ENCODE measurements at regions not wholly inside any gene's neighbourhood (a gene's known extent, or its start where the extent isn't known, plus 50 kb on each side); places are given as distances from the start of the nearest gene placed in this dataset.

DNA sequence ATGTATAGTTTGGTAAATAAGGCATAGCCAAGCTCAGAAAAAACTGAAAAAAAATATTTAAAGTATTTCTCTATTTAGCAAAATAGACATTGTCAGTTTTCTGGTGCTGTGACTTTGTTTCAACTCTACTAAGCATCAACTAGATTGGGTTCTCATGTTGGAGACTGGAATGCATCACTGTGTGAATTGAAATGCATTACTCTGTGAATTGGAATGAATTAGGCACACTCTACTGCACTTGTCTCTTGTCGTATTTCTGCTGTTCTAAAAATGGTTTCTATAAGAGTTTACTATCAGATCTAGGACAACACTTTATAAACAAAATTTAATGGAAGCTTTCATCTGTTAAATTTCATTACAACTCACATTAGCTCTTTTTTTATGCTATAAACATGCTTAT lies 1772.2 kb downstream of the MAT2B start:
- no peak overlapping the region for H3K27ac ChIP-seq
- H3K4me1 ChIP-seq, result no peaks in the 10 kb centered on the region
- H3K4me3 ChIP-seq, result no peak overlapping the region
- H3K27me3 ChIP-seq, result no peaks in the 10 kb centered on the region
- intact Hi-C loops (cut with DNase I), result no loop called here
- no peaks in the 10 kb centered on the region for H3K36me3 ChIP-seq
- TF ChIP-seq, protein P1, sequence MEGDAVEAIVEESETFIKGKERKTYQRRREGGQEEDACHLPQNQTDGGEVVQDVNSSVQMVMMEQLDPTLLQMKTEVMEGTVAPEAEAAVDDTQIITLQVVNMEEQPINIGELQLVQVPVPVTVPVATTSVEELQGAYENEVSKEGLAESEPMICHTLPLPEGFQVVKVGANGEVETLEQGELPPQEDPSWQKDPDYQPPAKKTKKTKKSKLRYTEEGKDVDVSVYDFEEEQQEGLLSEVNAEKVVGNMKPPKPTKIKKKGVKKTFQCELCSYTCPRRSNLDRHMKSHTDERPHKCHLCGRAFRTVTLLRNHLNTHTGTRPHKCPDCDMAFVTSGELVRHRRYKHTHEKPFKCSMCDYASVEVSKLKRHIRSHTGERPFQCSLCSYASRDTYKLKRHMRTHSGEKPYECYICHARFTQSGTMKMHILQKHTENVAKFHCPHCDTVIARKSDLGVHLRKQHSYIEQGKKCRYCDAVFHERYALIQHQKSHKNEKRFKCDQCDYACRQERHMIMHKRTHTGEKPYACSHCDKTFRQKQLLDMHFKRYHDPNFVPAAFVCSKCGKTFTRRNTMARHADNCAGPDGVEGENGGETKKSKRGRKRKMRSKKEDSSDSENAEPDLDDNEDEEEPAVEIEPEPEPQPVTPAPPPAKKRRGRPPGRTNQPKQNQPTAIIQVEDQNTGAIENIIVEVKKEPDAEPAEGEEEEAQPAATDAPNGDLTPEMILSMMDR (IDR thresholded peaks at IDR 0.05), result no peak
- no peak for DNase-seq
- no peaks in the 10 kb centered on the region for H3K9me3 ChIP-seq
- ATAC-seq, result no peak

DNA sequence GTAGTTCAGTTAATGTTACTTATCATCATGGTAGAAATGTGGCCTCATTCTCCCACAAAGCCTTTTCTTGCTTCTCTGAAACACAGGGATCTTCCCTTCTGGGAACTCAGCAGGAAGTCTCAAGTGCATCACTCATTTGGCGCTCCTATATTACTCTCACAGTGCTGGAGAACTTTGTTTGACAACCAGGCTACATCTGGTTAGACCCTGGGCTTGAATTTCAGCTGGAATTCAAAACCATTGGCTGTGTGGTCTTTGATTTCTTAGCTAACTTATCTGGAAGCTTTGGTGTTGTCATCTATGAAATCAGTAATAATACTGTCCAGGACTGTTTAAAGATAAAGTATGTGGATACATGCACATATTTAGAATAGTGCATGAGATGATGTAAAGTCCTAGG lies 1777.1 kb downstream of the MAT2B start:
- TF ChIP-seq, protein P1 (IDR thresholded peaks at IDR 0.05), result no peak
- no peak for DNase-seq
- no peak for ATAC-seq
- Histone ChIP-seq H3K27ac (no peak overlapping the region), H3K36me3 (no peaks in the 10 kb centered on the region), H3K4me1 (no peaks in the 10 kb centered on the region), H3K4me3 (no peak overlapping the region), H3K9me3 (no peaks in the 10 kb centered on the region), H3K27me3 (no peaks in the 10 kb centered on the region)
- intact Hi-C loops (cut with DNase I), result no loop called here

DNA sequence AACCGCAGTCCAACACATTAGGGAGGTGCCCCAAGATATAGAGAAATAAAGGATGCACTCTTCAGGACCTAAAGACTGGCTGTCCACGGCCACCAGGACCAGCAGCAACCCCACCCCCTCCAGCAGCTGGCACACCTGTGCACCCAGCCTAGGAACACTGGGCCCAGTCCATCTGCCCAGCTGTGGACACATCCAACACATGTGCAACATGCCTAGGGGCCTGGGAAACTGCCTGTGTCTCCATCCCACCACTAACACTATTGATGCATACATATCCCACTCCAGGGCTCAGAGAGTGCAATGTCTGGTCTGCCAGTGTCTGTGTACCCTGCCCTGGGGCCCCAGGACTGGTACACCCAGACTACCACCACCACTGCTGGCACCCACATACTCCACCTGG lies 1781.3 kb downstream of the MAT2B start:
- no peaks in the 10 kb centered on the region for H3K4me1 ChIP-seq
- intact Hi-C loops (cut with DNase I), result no loop called here
- TF ChIP-seq, protein P1 (IDR thresholded peaks at IDR 0.05), result no peak
- H3K36me3 ChIP-seq, result no peaks in the 10 kb centered on the region
- no peaks in the 10 kb centered on the region for H3K9me3 ChIP-seq
- no peaks in the 10 kb centered on the region for H3K27me3 ChIP-seq
- H3K4me3 ChIP-seq, result no peak overlapping the region
- DNase-seq (no peak), ATAC-seq (peak; percentile 10)
- no peak overlapping the region for H3K27ac ChIP-seq

DNA sequence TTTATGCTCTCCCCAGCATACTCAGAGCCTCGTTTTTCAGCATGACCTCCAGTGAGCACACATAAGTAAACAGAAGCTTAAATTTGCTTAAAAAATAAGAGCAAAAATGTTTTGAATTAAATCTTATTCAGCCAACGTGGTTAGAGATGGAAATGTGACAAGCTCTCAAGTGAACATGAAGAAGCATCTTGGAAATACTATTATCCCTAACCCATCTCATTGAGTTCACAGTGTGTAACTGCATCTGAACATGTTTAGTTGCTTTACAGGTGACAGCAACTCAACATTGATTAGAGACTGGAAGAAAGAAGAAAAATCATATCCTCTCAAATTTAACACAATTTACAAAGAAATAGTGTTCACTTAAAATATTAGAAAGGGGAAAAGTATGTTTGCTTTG lies 1785.1 kb downstream of the MAT2B start:
- H3K4me3 ChIP-seq, result no peak overlapping the region
- H3K36me3 ChIP-seq, result no peaks in the 10 kb centered on the region
- H3K27ac ChIP-seq, result no peak overlapping the region
- TF ChIP-seq, protein P1 (IDR thresholded peaks at IDR 0.05), result no peak
- no peak for ATAC-seq
- DNase-seq, result no peak
- no peaks in the 10 kb centered on the region for H3K9me3 ChIP-seq
- no peaks in the 10 kb centered on the region for H3K4me1 ChIP-seq
- intact Hi-C loops (cut with DNase I), result no loop called here
- H3K27me3 ChIP-seq, result no peaks in the 10 kb centered on the region

DNA sequence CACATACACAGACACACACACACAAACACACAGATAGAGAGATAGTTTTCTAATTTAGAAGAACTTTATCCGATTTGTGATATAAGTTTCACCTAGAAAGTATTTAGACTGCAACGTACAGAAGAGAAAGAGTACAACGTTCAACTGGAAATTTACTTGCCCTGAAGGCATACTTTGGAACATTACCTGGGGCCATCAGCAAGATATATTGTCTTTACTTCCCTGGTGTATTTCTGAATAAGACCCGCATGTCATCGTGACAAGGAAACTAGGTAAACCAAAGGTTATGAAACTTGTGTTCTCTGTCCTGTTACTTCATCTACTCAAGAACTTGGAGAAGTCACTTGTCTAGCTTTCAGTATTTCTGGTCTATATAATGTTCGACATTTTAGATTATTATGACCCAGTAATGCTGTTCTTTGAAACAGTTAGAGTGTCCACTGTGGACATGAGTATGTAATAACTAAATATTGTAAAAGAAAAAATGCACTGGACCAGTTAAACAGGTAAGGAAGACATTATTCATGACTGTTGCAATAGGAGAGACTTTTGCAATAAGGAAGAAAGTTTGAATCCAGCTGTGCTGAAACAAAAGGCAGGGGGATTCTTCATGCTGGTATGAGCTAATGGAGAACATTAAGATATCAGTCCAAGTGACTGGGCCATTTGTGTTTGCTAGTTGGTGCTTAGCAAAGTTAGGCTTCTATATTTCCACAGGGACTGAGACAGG lies 1791.1 kb downstream of the MAT2B start:
- H3K4me1 ChIP-seq, result no peaks in the 10 kb centered on the region
- H3K27ac ChIP-seq, result no peak overlapping the region
- TF ChIP-seq, protein P1 (IDR thresholded peaks at IDR 0.05), result no peak
- H3K36me3 ChIP-seq, result no peaks in the 10 kb centered on the region
- intact Hi-C loops (cut with DNase I), result no loop called here
- H3K27me3 ChIP-seq, result no peaks in the 10 kb centered on the region
- no peak for DNase-seq
- no peaks in the 10 kb centered on the region for H3K9me3 ChIP-seq
- ATAC-seq, result no peak
- H3K4me3 ChIP-seq, result no peak overlapping the region

Data from upper lobe of right lung (tissue), 1 donor.